IMR-90 (cell line): ENCODE measurements at regions not wholly inside any gene's neighbourhood (a gene's known extent, or its start where the extent isn't known, plus 50 kb on each side); places are given as distances from the start of the nearest gene placed in this dataset.

Source experiments
- CHD1 ChIP-seq: IDR thresholded peaks from 2 replicates; pipeline ENCODE4 v1.6.1; 2012; ENCODE audit warnings: low read depth, low read length, improper control_type of control experiment
- CTCF ChIP-seq: conservative IDR thresholded peaks from 2 replicates; pipeline ENCODE4 v1.5.1; 2012; ENCODE audit warnings: mild to moderate bottlenecking, low read depth, low read length, improper control_type of control experiment
- ELK1 ChIP-seq: fragments of 150-350 bp; IDR thresholded peaks from 2 replicates; pipeline ENCODE4 v1.6.1; 2016; ENCODE audit warnings: low read depth, mild to moderate bottlenecking, low read length, moderate library complexity, borderline replicate concordance
- MAFK ChIP-seq: IDR thresholded peaks from 2 replicates; pipeline ENCODE4 v1.6.1; 2012; ENCODE audit warnings: low read depth, low read length, improper control_type of control experiment
- MAZ ChIP-seq: IDR thresholded peaks from 2 replicates; pipeline ENCODE4 v1.6.1; 2012; ENCODE audit warnings: low read depth, mild to moderate bottlenecking, low read length, improper control_type of control experiment, moderate library complexity, borderline replicate concordance
- MXI1 ChIP-seq: IDR thresholded peaks from 2 replicates; pipeline ENCODE4 v1.6.1; 2012; ENCODE audit warnings: low read depth, mild to moderate bottlenecking, low read length, moderate library complexity, borderline replicate concordance
- POLR2A ChIP-seq: IDR thresholded peaks from 2 replicates; pipeline ENCODE4 v1.6.1; 2012; ENCODE audit warnings: mild to moderate bottlenecking, low read depth, low read length
- RAD21 ChIP-seq: IDR thresholded peaks from 2 replicates; pipeline ENCODE4 v1.6.1; 2012; ENCODE audit warnings: low read length, improper control_type of control experiment
- RCOR1 ChIP-seq: IDR thresholded peaks from 2 replicates; pipeline ENCODE4 v1.6.1; 2012; ENCODE audit warnings: mild to moderate bottlenecking, low read length, improper control_type of control experiment; ENCODE audit not compliant: insufficient replicate concordance
- SMC3 ChIP-seq: fragments of 150-350 bp; IDR thresholded peaks from 2 replicates; pipeline ENCODE4 v1.6.1; 2016; ENCODE audit warnings: low read depth, mild to moderate bottlenecking, antibody characterized with exemption, low read length, moderate library complexity
- TF ChIP-seq, protein P1 (sequence below): fragments of 150-350 bp; IDR thresholded peaks from 2 replicates; pipeline ENCODE4 v1.6.1; 2017; ENCODE audit warnings: mild to moderate bottlenecking, antibody characterized with exemption, low read length, low read depth

DNA sequence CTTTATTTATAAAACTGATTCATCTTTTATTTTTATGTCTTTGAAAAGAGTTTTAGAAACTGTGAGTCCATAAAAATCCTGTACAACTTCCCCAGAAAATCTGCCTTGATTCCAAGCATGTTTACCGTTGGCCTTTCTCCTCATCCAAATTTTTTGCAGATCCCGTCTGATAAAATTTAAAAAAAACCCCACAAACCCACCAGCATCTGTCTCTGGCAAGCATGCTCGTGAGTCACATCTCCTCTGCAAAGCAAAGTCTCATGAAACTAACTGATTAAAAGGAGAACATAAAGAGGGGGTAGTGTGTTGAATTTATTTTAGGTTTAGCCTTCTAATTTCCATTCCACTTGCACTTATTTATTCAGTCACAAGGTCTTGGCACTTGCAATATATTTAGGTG lies 109.4 kb downstream of the MAT2B start:
- TF ChIP-seq POLR2A: no peak
- no peak for TF ChIP-seq CTCF
- TF ChIP-seq, protein P1, sequence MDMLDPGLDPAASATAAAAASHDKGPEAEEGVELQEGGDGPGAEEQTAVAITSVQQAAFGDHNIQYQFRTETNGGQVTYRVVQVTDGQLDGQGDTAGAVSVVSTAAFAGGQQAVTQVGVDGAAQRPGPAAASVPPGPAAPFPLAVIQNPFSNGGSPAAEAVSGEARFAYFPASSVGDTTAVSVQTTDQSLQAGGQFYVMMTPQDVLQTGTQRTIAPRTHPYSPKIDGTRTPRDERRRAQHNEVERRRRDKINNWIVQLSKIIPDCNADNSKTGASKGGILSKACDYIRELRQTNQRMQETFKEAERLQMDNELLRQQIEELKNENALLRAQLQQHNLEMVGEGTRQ: no peak
- TF ChIP-seq MAZ: no peak
- no peak for TF ChIP-seq CHD1
- no peak for TF ChIP-seq ELK1
- TF ChIP-seq RCOR1: no peak
- no peak for TF ChIP-seq SMC3
- TF ChIP-seq RAD21: no peak
- no peak for TF ChIP-seq MAFK
- TF ChIP-seq MXI1: no peak
